Vagina (tissue), 2 donors: ENCODE measurements at regions not wholly inside any gene's neighbourhood (a gene's known extent, or its start where the extent isn't known, plus 50 kb on each side); places are given as distances from the start of the nearest gene placed in this dataset.

Experiments
- POLR2A ChIP-seq, 2 donors: fragments of 450-650 bp; IDR thresholded peaks; one replicate each; pipeline ENCODE4 v1.6.1; 2017; ENCODE audit warnings: antibody characterized with exemption in 2 of 2, mild to moderate bottlenecking in 2 of 2, moderate library complexity in 2 of 2
- TF ChIP-seq, protein P1 (sequence below), 3 experiments: fragments of 450-650 bp in 2 of 3; fragments of 200-600 bp in 1 of 3; sonication (generic) in 1 of 3; IDR thresholded peaks; one replicate each; pipeline ENCODE4 v1.5.1; 2017 to 2019; ENCODE audit warnings: antibody characterized with exemption in 3 of 3, mild to moderate bottlenecking in 2 of 3, moderate library complexity in 2 of 3

DNA sequence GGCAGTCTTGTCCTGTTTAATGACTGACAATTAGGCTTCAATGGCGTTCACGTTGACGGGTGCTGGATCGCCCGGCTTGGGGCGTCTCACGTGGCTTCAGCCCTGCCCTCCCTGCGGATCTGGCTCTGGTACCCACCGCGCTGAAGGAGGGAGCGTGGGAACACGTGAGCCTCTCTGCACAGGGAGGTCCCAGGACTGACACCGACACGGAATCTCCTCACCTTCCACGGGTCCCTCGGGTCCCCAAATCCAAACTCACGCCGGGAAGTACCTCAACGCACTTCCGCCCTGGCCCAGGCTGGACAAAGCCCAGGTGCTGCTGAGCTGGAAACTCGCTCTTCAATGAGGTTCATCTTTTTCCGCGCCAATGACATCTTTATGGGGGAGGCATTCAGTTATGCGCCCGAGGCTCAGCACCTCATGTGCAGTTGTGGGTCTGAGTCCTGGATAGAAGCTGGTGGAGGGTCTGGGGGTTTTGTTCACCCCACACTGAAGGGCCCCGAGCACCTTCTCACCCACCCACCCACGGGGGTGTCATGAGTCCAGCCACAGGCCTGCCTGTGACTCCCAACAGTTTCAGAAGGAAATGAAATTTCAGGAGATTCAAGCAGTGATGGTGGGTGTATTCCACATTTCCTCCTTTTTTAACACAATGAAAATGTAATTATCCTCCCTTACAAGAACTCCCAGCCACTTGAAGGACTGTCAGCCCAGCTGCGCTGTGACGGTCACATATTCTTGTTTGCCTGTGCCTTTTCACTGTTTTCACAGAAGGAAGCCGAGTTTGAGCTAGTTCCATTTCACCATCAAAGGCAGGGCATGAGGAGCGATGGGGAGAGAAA is 251.7 kb upstream of the SFSWAP start:
- TF ChIP-seq, protein P1, sequence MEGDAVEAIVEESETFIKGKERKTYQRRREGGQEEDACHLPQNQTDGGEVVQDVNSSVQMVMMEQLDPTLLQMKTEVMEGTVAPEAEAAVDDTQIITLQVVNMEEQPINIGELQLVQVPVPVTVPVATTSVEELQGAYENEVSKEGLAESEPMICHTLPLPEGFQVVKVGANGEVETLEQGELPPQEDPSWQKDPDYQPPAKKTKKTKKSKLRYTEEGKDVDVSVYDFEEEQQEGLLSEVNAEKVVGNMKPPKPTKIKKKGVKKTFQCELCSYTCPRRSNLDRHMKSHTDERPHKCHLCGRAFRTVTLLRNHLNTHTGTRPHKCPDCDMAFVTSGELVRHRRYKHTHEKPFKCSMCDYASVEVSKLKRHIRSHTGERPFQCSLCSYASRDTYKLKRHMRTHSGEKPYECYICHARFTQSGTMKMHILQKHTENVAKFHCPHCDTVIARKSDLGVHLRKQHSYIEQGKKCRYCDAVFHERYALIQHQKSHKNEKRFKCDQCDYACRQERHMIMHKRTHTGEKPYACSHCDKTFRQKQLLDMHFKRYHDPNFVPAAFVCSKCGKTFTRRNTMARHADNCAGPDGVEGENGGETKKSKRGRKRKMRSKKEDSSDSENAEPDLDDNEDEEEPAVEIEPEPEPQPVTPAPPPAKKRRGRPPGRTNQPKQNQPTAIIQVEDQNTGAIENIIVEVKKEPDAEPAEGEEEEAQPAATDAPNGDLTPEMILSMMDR (IDR thresholded peaks at IDR 0.05): no peak
- TF ChIP-seq POLR2A (IDR thresholded peaks at IDR 0.05): no peak
